Nephron progenitor cell (in vitro differentiated cells): ENCODE measurements at regions not wholly inside any gene's neighbourhood (a gene's known extent, or its start where the extent isn't known, plus 50 kb on each side); places are given as distances from the start of the nearest gene placed in this dataset.
A peak's percentile ranks its signal among the peaks of the same experiment; 100 is the strongest.

Experiments used
- DNase-seq: peaks from one replicate; pipeline ENCODE4 v3.0.0; 2021
- H3K27ac Mint-ChIP-seq: 2 replicates; pipeline ENCODE4 v1.8.0; 2021; ENCODE audit warnings: mild to moderate bottlenecking, moderate library complexity, mixed read lengths
- H3K27me3 Mint-ChIP-seq: 2 replicates; pipeline ENCODE4 v1.8.0; 2021; ENCODE audit warnings: mild to moderate bottlenecking, low read depth, mixed read lengths; ENCODE audit not compliant: poor library complexity
- H3K36me3 Mint-ChIP-seq: 2 replicates; pipeline ENCODE4 v1.8.0; 2021; ENCODE audit warnings: low read depth, mixed read lengths
- H3K4me1 Mint-ChIP-seq: 2 replicates; pipeline ENCODE4 v1.8.0; 2021; ENCODE audit warnings: mixed read lengths
- H3K4me3 Mint-ChIP-seq: 2 replicates; pipeline ENCODE4 v1.8.0; 2021; ENCODE audit warnings: mild to moderate bottlenecking, moderate library complexity, mixed read lengths
- H3K9me3 Mint-ChIP-seq: 2 replicates; pipeline ENCODE4 v1.8.0; 2021; ENCODE audit warnings: mild to moderate bottlenecking, moderate library complexity, mixed read lengths
- CTCF ChIP-seq: fragments of 200-600 bp; sonication (generic); IDR thresholded peaks from 2 replicates; pipeline ENCODE4 v1.5.0; 2021; ENCODE audit warnings: antibody characterized with exemption

GRCh38 chr9:92176800-92177185, 61.6 kb upstream of the SPTLC1 start:
- DNase-seq: no peak
- no peak for TF ChIP-seq CTCF
- peaks cover 19% of the 10 kb centered on the region for H3K4me1 Mint-ChIP-seq
- peaks cover 8% of the 10 kb centered on the region for H3K27me3 Mint-ChIP-seq
- no peaks in the 10 kb centered on the region for H3K36me3 Mint-ChIP-seq
- H3K4me3 Mint-ChIP-seq: no peak overlapping the region
- H3K9me3 Mint-ChIP-seq: peaks cover 33% of the 10 kb centered on the region
- no peak overlapping the region for H3K27ac Mint-ChIP-seq

- DNase-seq: no peak
- no peak for TF ChIP-seq CTCF
- Mint-ChIP-seq H3K27me3 (peaks cover 8% of the 10 kb centered on the region), H3K36me3 (no peaks in the 10 kb centered on the region), H3K4me1 (peaks cover 20% of the 10 kb centered on the region), H3K4me3 (no peak overlapping the region), H3K27ac (no peak overlapping the region), H3K9me3 (peaks cover 35% of the 10 kb centered on the region)
Observed at GRCh38 chr9:92176068-92176799, 61.0 kb upstream of the SPTLC1 start.

GRCh38 chr9:92175441-92175840, 60.2 kb upstream of the SPTLC1 start:
- no peak overlapping the region for H3K4me3 Mint-ChIP-seq
- H3K4me1 Mint-ChIP-seq: peaks cover 17% of the 10 kb centered on the region
- H3K36me3 Mint-ChIP-seq: no peaks in the 10 kb centered on the region
- peaks cover 8% of the 10 kb centered on the region for H3K27me3 Mint-ChIP-seq
- no peak overlapping the region for H3K27ac Mint-ChIP-seq
- no peak for TF ChIP-seq CTCF
- no peak for DNase-seq
- peaks cover 33% of the 10 kb centered on the region for H3K9me3 Mint-ChIP-seq

- TF ChIP-seq CTCF: no peak
- no peak for DNase-seq
- peaks cover 17% of the 10 kb centered on the region for H3K4me1 Mint-ChIP-seq
- H3K27me3 Mint-ChIP-seq: peaks cover 12% of the 10 kb centered on the region
- no peaks in the 10 kb centered on the region for H3K36me3 Mint-ChIP-seq
- no peak overlapping the region for H3K4me3 Mint-ChIP-seq
- no peak overlapping the region for H3K27ac Mint-ChIP-seq
- peaks cover 33% of the 10 kb centered on the region for H3K9me3 Mint-ChIP-seq
Observed at GRCh38 chr9:92173318-92173717, 58.1 kb upstream of the SPTLC1 start.

- H3K4me1 Mint-ChIP-seq: peaks cover 14% of the 10 kb centered on the region
- no peak overlapping the region for H3K4me3 Mint-ChIP-seq
- peaks cover 12% of the 10 kb centered on the region for H3K27me3 Mint-ChIP-seq
- TF ChIP-seq CTCF: no peak
- H3K36me3 Mint-ChIP-seq: no peaks in the 10 kb centered on the region
- H3K27ac Mint-ChIP-seq: no peak overlapping the region
- H3K9me3 Mint-ChIP-seq: peaks cover 33% of the 10 kb centered on the region
- DNase-seq: no peak
Observed at GRCh38 chr9:92171822-92172221, 56.6 kb upstream of the SPTLC1 start.

- Mint-ChIP-seq H3K4me3 (no peak overlapping the region), H3K9me3 (peaks cover 38% of the 10 kb centered on the region), H3K4me1 (peaks cover 9% of the 10 kb centered on the region), H3K27me3 (peaks cover 14% of the 10 kb centered on the region), H3K27ac (peak overlapping the region; percentile 29), H3K36me3 (no peaks in the 10 kb centered on the region)
- no peak for DNase-seq
- TF ChIP-seq CTCF: no peak
Observed at GRCh38 chr9:92171281-92171680, 56.1 kb upstream of the SPTLC1 start.
